ENCODE measurements at regions not wholly inside any gene's neighbourhood (a gene's known extent, or its start where the extent isn't known, plus 50 kb on each side); places are given as distances from the start of the nearest gene placed in this dataset.
"Not testable (repeated sequence)": the region's sequence is repeated elsewhere in the genome, so short reads cannot be mapped to it uniquely, and the experiment has no call there.

GRCh38 chr16:46396883-46397270, 224.3 kb downstream of the SHCBP1 start:
- H3K36me3 ChIP-seq (ENCODE audit: control insufficient read depth in 2 of 2, insufficient read depth in 1 of 2, low read length in 2 of 2); H3K4me1 ChIP-seq (ENCODE audit: control insufficient read depth, insufficient read depth, low read length); CTCF ChIA-PET; H3K4me3 ChIP-seq (ENCODE audit: low read depth, low read length); H3K27ac ChIP-seq (ENCODE audit: extremely low read depth, low read depth, low read length); H3K9me3 ChIP-seq (ENCODE audit: control insufficient read depth, insufficient read depth, low read depth, low read length); POLR2A ChIA-PET: not testable (repeated sequence)

GRCh38 chr16:46396131-46396882, 224.9 kb downstream of the SHCBP1 start:
- H3K4me3 ChIP-seq (ENCODE audit: low read depth, low read length); POLR2A ChIA-PET; H3K27ac ChIP-seq (ENCODE audit: extremely low read depth, low read depth, low read length); CTCF ChIA-PET; H3K36me3 ChIP-seq (ENCODE audit: control insufficient read depth in 2 of 2, insufficient read depth in 1 of 2, low read length in 2 of 2); H3K4me1 ChIP-seq (ENCODE audit: control insufficient read depth, insufficient read depth, low read length); H3K9me3 ChIP-seq (ENCODE audit: control insufficient read depth, insufficient read depth, low read depth, low read length): not testable (repeated sequence)

GRCh38 chr16:46395391-46395921, 225.7 kb downstream of the SHCBP1 start:
- CTCF ChIA-PET; POLR2A ChIA-PET; H3K4me3 ChIP-seq (ENCODE audit: low read depth, low read length); H3K9me3 ChIP-seq (ENCODE audit: control insufficient read depth, insufficient read depth, low read depth, low read length); H3K36me3 ChIP-seq (ENCODE audit: control insufficient read depth in 2 of 2, insufficient read depth in 1 of 2, low read length in 2 of 2); H3K4me1 ChIP-seq (ENCODE audit: control insufficient read depth, insufficient read depth, low read length); H3K27ac ChIP-seq (ENCODE audit: extremely low read depth, low read depth, low read length): not testable (repeated sequence)

- POLR2A ChIA-PET, CTCF ChIA-PET: not testable (repeated sequence)
These were observed 226.2 kb downstream of the SHCBP1 start for GRCh38 chr16:46394963-46395362.

DNA sequence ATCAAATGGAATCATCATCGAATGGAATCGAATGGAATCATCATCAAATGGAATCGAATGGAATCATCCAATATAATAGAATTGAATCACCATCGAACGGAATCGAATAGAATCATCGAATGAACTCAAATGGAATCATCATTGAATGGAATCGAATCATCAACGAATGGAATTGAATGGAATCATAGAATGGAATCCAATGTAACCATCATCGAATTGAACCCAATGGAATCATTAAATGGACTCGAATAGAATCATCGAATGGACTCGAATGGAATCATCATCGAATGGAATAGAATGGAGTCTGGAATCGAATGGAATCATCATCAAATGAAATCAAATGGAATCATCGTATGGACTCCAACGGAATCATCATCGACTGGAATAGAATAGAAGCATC, 227.0 kb downstream of the SHCBP1 start:
- H3K27ac ChIP-seq (ENCODE audit: extremely low read depth, low read depth, low read length); H3K36me3 ChIP-seq (ENCODE audit: control insufficient read depth in 2 of 2, insufficient read depth in 1 of 2, low read length in 2 of 2); CTCF ChIA-PET; H3K4me3 ChIP-seq (ENCODE audit: low read depth, low read length); H3K4me1 ChIP-seq (ENCODE audit: control insufficient read depth, insufficient read depth, low read length); H3K9me3 ChIP-seq (ENCODE audit: control insufficient read depth, insufficient read depth, low read depth, low read length); POLR2A ChIA-PET: not testable (repeated sequence)

More at GRCh38 chr16:46394963-46395362, 226.2 kb downstream of the SHCBP1 start:
- not testable (repeated sequence) for H3K4me1 ChIP-seq (ENCODE audit: control insufficient read depth, insufficient read depth, low read length); H3K9me3 ChIP-seq (ENCODE audit: control insufficient read depth, insufficient read depth, low read depth, low read length); H3K36me3 ChIP-seq (ENCODE audit: control insufficient read depth in 2 of 2, insufficient read depth in 1 of 2, low read length in 2 of 2); H3K4me3 ChIP-seq (ENCODE audit: low read depth, low read length); H3K27ac ChIP-seq (ENCODE audit: extremely low read depth, low read depth, low read length)

- CTCF ChIA-PET; H3K27ac ChIP-seq (ENCODE audit: extremely low read depth, low read depth, low read length); H3K9me3 ChIP-seq (ENCODE audit: control insufficient read depth, insufficient read depth, low read depth, low read length); POLR2A ChIA-PET; H3K4me1 ChIP-seq (ENCODE audit: control insufficient read depth, insufficient read depth, low read length); H3K36me3 ChIP-seq (ENCODE audit: control insufficient read depth in 2 of 2, insufficient read depth in 1 of 2, low read length in 2 of 2); H3K4me3 ChIP-seq (ENCODE audit: low read depth, low read length): not testable (repeated sequence)
These were observed 228.1 kb downstream of the SHCBP1 start for GRCh38 chr16:46392930-46393722.

DNA sequence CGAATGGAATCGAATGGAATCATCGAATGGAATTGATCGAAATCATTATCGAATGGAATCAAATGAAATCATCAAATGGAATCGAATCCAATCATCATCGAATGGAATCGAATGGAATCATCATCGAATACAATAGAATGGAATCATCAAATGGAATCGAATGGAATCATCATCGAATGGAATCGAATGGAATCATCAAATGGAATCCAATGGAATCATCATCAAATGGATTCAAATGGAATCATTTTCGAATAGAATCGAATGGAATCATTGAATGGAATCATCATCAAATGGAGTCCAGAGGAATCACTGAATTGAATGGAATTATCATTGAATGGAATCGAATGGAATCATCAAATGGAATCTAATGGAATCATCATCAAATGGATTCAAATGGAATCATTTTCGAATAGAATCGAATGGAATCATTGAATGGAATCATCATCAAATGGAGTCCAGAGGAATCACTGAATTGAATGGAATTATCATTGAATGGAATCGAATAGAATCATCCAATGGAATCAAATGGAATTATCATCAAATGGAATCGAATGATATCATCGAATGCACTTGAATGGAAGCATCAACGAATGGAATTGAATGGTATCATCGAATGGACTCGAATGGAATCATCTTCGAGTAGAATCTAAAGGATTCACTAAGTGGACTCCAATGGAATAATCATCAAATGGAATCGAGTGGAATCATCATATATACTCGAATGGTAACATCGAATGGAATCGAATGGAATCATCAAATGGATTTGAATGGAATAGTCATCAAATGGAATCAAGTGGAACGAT, 230.3 kb downstream of the SHCBP1 start:
- H3K27ac ChIP-seq (ENCODE audit: extremely low read depth, low read depth, low read length); H3K9me3 ChIP-seq (ENCODE audit: control insufficient read depth, insufficient read depth, low read depth, low read length); POLR2A ChIA-PET; H3K36me3 ChIP-seq (ENCODE audit: control insufficient read depth in 2 of 2, insufficient read depth in 1 of 2, low read length in 2 of 2); CTCF ChIA-PET; H3K4me1 ChIP-seq (ENCODE audit: control insufficient read depth, insufficient read depth, low read length); H3K4me3 ChIP-seq (ENCODE audit: low read depth, low read length): not testable (repeated sequence)

GRCh38 chr16:46389561-46390041, 231.6 kb downstream of the SHCBP1 start:
- H3K36me3 ChIP-seq (ENCODE audit: control insufficient read depth in 2 of 2, insufficient read depth in 1 of 2, low read length in 2 of 2); H3K4me3 ChIP-seq (ENCODE audit: low read depth, low read length); H3K4me1 ChIP-seq (ENCODE audit: control insufficient read depth, insufficient read depth, low read length); H3K27ac ChIP-seq (ENCODE audit: extremely low read depth, low read depth, low read length); POLR2A ChIA-PET; H3K9me3 ChIP-seq (ENCODE audit: control insufficient read depth, insufficient read depth, low read depth, low read length); CTCF ChIA-PET: not testable (repeated sequence)

- POLR2A ChIA-PET: not testable (repeated sequence)
These were observed 232.2 kb downstream of the SHCBP1 start for GRCh38 chr16:46388939-46389491.

GRCh38 chr16:46388354-46388753, 232.8 kb downstream of the SHCBP1 start:
- H3K36me3 ChIP-seq (ENCODE audit: control insufficient read depth in 2 of 2, insufficient read depth in 1 of 2, low read length in 2 of 2); H3K27ac ChIP-seq (ENCODE audit: extremely low read depth, low read depth, low read length); H3K4me3 ChIP-seq (ENCODE audit: low read depth, low read length); H3K4me1 ChIP-seq (ENCODE audit: control insufficient read depth, insufficient read depth, low read length); POLR2A ChIA-PET; CTCF ChIA-PET; H3K9me3 ChIP-seq (ENCODE audit: control insufficient read depth, insufficient read depth, low read depth, low read length): not testable (repeated sequence)

More at GRCh38 chr16:46388939-46389491, 232.2 kb downstream of the SHCBP1 start:
- H3K4me1 ChIP-seq (ENCODE audit: control insufficient read depth, insufficient read depth, low read length); H3K36me3 ChIP-seq (ENCODE audit: control insufficient read depth in 2 of 2, insufficient read depth in 1 of 2, low read length in 2 of 2); H3K4me3 ChIP-seq (ENCODE audit: low read depth, low read length); CTCF ChIA-PET; H3K27ac ChIP-seq (ENCODE audit: extremely low read depth, low read depth, low read length); H3K9me3 ChIP-seq (ENCODE audit: control insufficient read depth, insufficient read depth, low read depth, low read length): not testable (repeated sequence)

Measured in HEK293 (cell line).